Chondrocyte (in vitro differentiated cells): ENCODE measurements at regions not wholly inside any gene's neighbourhood (a gene's known extent, or its start where the extent isn't known, plus 50 kb on each side); places are given as distances from the start of the nearest gene placed in this dataset.

ENCODE experiments used
- DNase-seq: peaks from one replicate; pipeline ENCODE4 v3.0.0; 2021; ENCODE audit warnings: mixed read lengths, low spot score
- H3K27ac Mint-ChIP-seq: one replicate; pipeline ENCODE4 v1.8.0; 2021; ENCODE audit warnings: mild to moderate bottlenecking, moderate library complexity, mixed read lengths; ENCODE audit not compliant: unreplicated experiment
- H3K27me3 Mint-ChIP-seq: 2 replicates; pipeline ENCODE4 v1.8.0; 2021; ENCODE audit warnings: low read depth, mixed read lengths
- H3K36me3 Mint-ChIP-seq: 2 replicates; pipeline ENCODE4 v1.8.0; 2021; ENCODE audit warnings: low read depth, mixed read lengths
- H3K4me1 Mint-ChIP-seq: 2 replicates; pipeline ENCODE4 v1.8.0; 2021; ENCODE audit warnings: low read depth, mild to moderate bottlenecking, mixed read lengths
- H3K4me3 Mint-ChIP-seq: one replicate; pipeline ENCODE4 v1.8.0; 2021; ENCODE audit warnings: mild to moderate bottlenecking, moderate library complexity, mixed read lengths; ENCODE audit not compliant: unreplicated experiment
- H3K9me3 Mint-ChIP-seq: 2 replicates; pipeline ENCODE4 v1.8.0; 2021; ENCODE audit warnings: low read depth, mixed read lengths
- CTCF ChIP-seq: fragments of 200-600 bp; sonication (generic); IDR thresholded peaks from 2 replicates; pipeline ENCODE4 v1.5.0; 2021; ENCODE audit warnings: antibody characterized with exemption, mild to moderate bottlenecking, moderate library complexity

DNA sequence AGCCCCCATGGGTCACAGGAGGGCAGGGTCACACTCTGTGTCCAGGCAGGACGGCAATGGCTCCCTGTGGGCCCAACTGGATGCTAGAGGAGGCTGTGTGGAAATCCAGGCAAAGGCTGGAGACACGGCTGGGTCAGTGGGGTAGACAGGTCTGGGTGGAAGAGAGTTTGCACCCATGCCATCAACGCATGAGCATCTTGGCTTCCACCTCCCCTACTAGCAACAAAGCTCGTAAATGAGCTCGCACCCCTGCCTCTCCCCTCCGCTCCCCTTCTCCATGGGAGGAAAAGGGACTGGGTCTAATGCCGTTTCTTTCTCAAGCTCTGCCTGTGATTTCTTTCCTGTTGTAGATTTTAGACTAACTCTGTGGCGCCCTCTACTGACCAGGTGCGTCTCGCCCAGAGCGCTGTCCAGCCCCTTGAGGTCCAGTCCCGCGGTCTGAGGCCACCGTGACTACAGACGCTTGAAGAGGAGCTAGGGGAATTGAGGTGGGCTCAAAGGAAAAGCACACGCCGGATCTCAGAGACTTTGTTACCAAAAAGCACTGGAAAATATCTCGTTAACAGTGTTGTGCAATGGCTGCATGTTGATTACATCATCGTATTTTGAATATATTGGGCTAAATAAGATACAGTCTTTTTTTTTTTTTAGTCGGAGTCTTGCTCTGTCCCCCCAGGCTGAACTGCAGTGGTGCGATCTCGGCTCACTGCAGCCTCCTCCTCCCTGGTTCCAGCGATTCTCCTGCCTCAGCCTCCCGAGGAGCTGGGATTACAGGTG lies 50.7 kb upstream of the USP29 start:
- TF ChIP-seq CTCF = peak; percentile 19
- Mint-ChIP-seq H3K9me3 (peaks cover 39% of the 10 kb centered on the region), H3K36me3 (no peaks in the 10 kb centered on the region), H3K27me3 (no peaks in the 10 kb centered on the region), H3K27ac (no peak overlapping the region), H3K4me3 (no peak overlapping the region), H3K4me1 (no peaks in the 10 kb centered on the region)
- DNase-seq = no peak
